HEK293 (cell line): ENCODE measurements at regions not wholly inside any gene's neighbourhood (a gene's known extent, or its start where the extent isn't known, plus 50 kb on each side); places are given as distances from the start of the nearest gene placed in this dataset.

Experiments used
- CTCF ChIA-PET: fragments of 350-600 bp; formaldehyde crosslinking; extraction: SDS; loops from one replicate; lab custom pipeline; 2021; ENCODE audit warnings: antibody characterized with exemption; lab: Yijun Ruan, JAX
- POLR2A ChIA-PET: fragments of 300-600 bp; formaldehyde crosslinking; extraction: SDS; loops from one replicate; lab custom pipeline; 2020; ENCODE audit warnings: antibody characterized with exemption, inconsistent platforms; lab: Yijun Ruan, JAX
- H3K27ac ChIP-seq: fragments of 200-500 bp; sonication (Bioruptor generic); 2 replicates; pipeline ENCODE4 v1.5.1; 2014; ENCODE audit warnings: low read depth, low read length, control low read depth, inconsistent platforms; ENCODE audit errors: extremely low read depth
- H3K36me3 ChIP-seq, 2 experiments: fragments of 200-500 bp in 1 of 2; sonication (Bioruptor generic) in 1 of 2; 1 replicate in 1 of 2; 2 replicates in 1 of 2; pipeline ENCODE4 v1.5.1; 2014 to 2017; ENCODE audit warnings: inconsistent platforms in 2 of 2, low read length in 2 of 2; ENCODE audit not compliant: control insufficient read depth in 2 of 2, insufficient read depth in 1 of 2
- H3K4me1 ChIP-seq: fragments of 200-500 bp; sonication (Bioruptor generic); 2 replicates; pipeline ENCODE4 v1.5.1; 2014; ENCODE audit warnings: mild to moderate bottlenecking, low read length, inconsistent platforms; ENCODE audit not compliant: control insufficient read depth, insufficient read depth
- H3K4me3 ChIP-seq: 2 replicates; pipeline ENCODE4 v1.5.1; 2011; ENCODE audit warnings: low read depth, mild to moderate bottlenecking, control low read depth, low read length, moderate library complexity
- H3K9me3 ChIP-seq: fragments of 200-500 bp; sonication (Bioruptor generic); 2 replicates; pipeline ENCODE4 v1.5.1; 2014; ENCODE audit warnings: low read depth, low read length, inconsistent platforms; ENCODE audit not compliant: control insufficient read depth, insufficient read depth
- CTCF ChIP-seq: fragments of 450-650 bp; formaldehyde crosslinking; IDR thresholded peaks from 2 replicates; pipeline ENCODE4 v1.5.1; 2016; ENCODE audit warnings: missing biosample characterization, missing genetic modification characterization
- HIC1 ChIP-seq: fragments of 450-650 bp; formaldehyde crosslinking; IDR thresholded peaks from 2 replicates; pipeline ENCODE4 v1.5.1; 2016; ENCODE audit warnings: missing biosample characterization, missing genetic modification characterization
- HOXC10 ChIP-seq: sonication (generic); formaldehyde crosslinking; IDR thresholded peaks from 2 replicates; pipeline ENCODE4 v1.8.1; 2023; ENCODE audit warnings: mild to moderate bottlenecking, missing genetic modification reagents
- KLF1 ChIP-seq: fragments of 450-650 bp; formaldehyde crosslinking; IDR thresholded peaks from 2 replicates; pipeline ENCODE4 v1.5.1; 2016; ENCODE audit warnings: missing biosample characterization, missing genetic modification characterization
- MEIS1 ChIP-seq: sonication (generic); formaldehyde crosslinking; IDR thresholded peaks from 2 replicates; pipeline ENCODE4 v1.8.1; 2022; ENCODE audit warnings: missing genetic modification reagents, mild to moderate bottlenecking, borderline replicate concordance
- PBX3 ChIP-seq: sonication (generic); formaldehyde crosslinking; IDR thresholded peaks from 2 replicates; pipeline ENCODE4 v1.8.1; 2022; ENCODE audit warnings: mild to moderate bottlenecking, moderate library complexity, missing genetic modification reagents
- REST ChIP-seq: fragments of 450-650 bp; formaldehyde crosslinking; IDR thresholded peaks from 2 replicates; pipeline ENCODE4 v1.5.1; 2016; ENCODE audit warnings: missing biosample characterization, missing genetic modification characterization
- ZBTB1 ChIP-seq: fragments of 450-650 bp; formaldehyde crosslinking; IDR thresholded peaks from 2 replicates; pipeline ENCODE4 v1.5.1; 2016; ENCODE audit warnings: missing biosample characterization, missing genetic modification characterization
- ZBTB7A ChIP-seq: fragments of 450-650 bp; formaldehyde crosslinking; IDR thresholded peaks from 2 replicates; pipeline ENCODE4 v1.5.1; 2016; ENCODE audit warnings: low read depth, missing biosample characterization, missing genetic modification characterization
- ZNF133 ChIP-seq: fragments of 450-650 bp; formaldehyde crosslinking; IDR thresholded peaks from 2 replicates; pipeline ENCODE4 v1.5.1; 2016; ENCODE audit warnings: missing biosample characterization, missing genetic modification characterization
- ZNF146 ChIP-seq: fragments of 450-650 bp; formaldehyde crosslinking; IDR thresholded peaks from 2 replicates; pipeline ENCODE4 v1.5.1; 2016; ENCODE audit warnings: missing biosample characterization, missing genetic modification characterization
- ZNF174 ChIP-seq: fragments of 450-650 bp; formaldehyde crosslinking; IDR thresholded peaks from 2 replicates; pipeline ENCODE4 v1.5.0; 2017; ENCODE audit warnings: missing biosample characterization, mild to moderate bottlenecking, missing genetic modification characterization
- ZNF37A ChIP-seq: fragments of 450-650 bp; IDR thresholded peaks from 2 replicates; pipeline ENCODE4 v1.5.1; 2018; ENCODE audit warnings: missing biosample characterization, missing genetic modification characterization
- ZNF561 ChIP-seq: fragments of 450-650 bp; IDR thresholded peaks from 2 replicates; pipeline ENCODE4 v1.5.1; 2018; ENCODE audit warnings: missing biosample characterization, missing genetic modification characterization, borderline replicate concordance
- ZNF645 ChIP-seq: fragments of 450-650 bp; formaldehyde crosslinking; IDR thresholded peaks from 2 replicates; pipeline ENCODE4; 2016; ENCODE audit warnings: missing biosample characterization, missing genetic modification characterization
- ZNF654 ChIP-seq: fragments of 450-650 bp; formaldehyde crosslinking; IDR thresholded peaks from 2 replicates; pipeline ENCODE4 v1.5.1; 2016; ENCODE audit warnings: low read depth, missing biosample characterization, missing genetic modification characterization
- ZNF658 ChIP-seq: fragments of 450-650 bp; formaldehyde crosslinking; IDR thresholded peaks from 2 replicates; pipeline ENCODE4; 2016; ENCODE audit warnings: missing biosample characterization, missing genetic modification characterization
- ZNF664 ChIP-seq: fragments of 450-650 bp; formaldehyde crosslinking; IDR thresholded peaks from 2 replicates; pipeline ENCODE4 v1.5.1; 2016; ENCODE audit warnings: missing biosample characterization, missing genetic modification characterization
- ZSCAN16 ChIP-seq: fragments of 450-650 bp; formaldehyde crosslinking; IDR thresholded peaks from 2 replicates; pipeline ENCODE4 v1.5.1; 2016; ENCODE audit warnings: missing biosample characterization, missing genetic modification characterization
- ZSCAN30 ChIP-seq: fragments of 450-650 bp; IDR thresholded peaks from 2 replicates; pipeline ENCODE4 v1.5.1; 2018; ENCODE audit warnings: missing biosample characterization, mild to moderate bottlenecking, missing genetic modification characterization, moderate library complexity

GRCh38 chr3:148372206-148372875, 325.4 kb upstream of the AGTR1 start:
- Histone ChIP-seq H3K4me3 (no peak overlapping the region), H3K36me3 (no peaks in the 10 kb centered on the region), H3K9me3 (no peaks in the 10 kb centered on the region), H3K27ac (no peak overlapping the region), H3K4me1 (no peaks in the 10 kb centered on the region)
- TF ChIP-seq ZNF561 = no peak
- no peak for TF ChIP-seq ZBTB1 (tag by site-specific recombination)
- no peak for TF ChIP-seq ZSCAN30
- TF ChIP-seq ZNF664 (tag by site-specific recombination) = no peak
- no peak for TF ChIP-seq ZNF146
- ChIA-PET POLR2A (no interaction called here), CTCF (no interaction called here)

- ChIA-PET POLR2A (no interaction called here), CTCF (no interaction called here)
- H3K4me1 ChIP-seq = no peaks in the 10 kb centered on the region
- no peak overlapping the region for H3K4me3 ChIP-seq
- TF ChIP-seq HIC1 (tag by site-specific recombination) (no peak), ZNF174 (tag by site-specific recombination) (no peak), ZBTB7A (tag by site-specific recombination) (no peak), MEIS1 (CRISPR knock-in tag) (no peak), REST (tag by site-specific recombination) (no peak), ZNF37A (tag by site-specific recombination) (no peak), HOXC10 (no peak), ZNF645 (tag by site-specific recombination) (no peak)
- no peaks in the 10 kb centered on the region for H3K36me3 ChIP-seq
- H3K9me3 ChIP-seq = no peaks in the 10 kb centered on the region
- H3K27ac ChIP-seq = no peak overlapping the region
These were observed 323.7 kb upstream of the AGTR1 start for GRCh38 chr3:148373961-148374360.

GRCh38 chr3:148379763-148380382, 317.8 kb upstream of the AGTR1 start:
- TF ChIP-seq KLF1 (no peak), ZSCAN16 (tag by site-specific recombination) (no peak), ZNF133 (tag by site-specific recombination) (no peak), ZNF658 (tag by site-specific recombination) (no peak), ZNF654 (tag by site-specific recombination) (peak; percentile 52), CTCF (peak; percentile 35; the same call in 1 of the 2 replicates), PBX3 (no peak)
- TF ChIP-seq, all 188 proteins: peak for 2
- no peaks in the 10 kb centered on the region for H3K36me3 ChIP-seq
- no peak overlapping the region for H3K27ac ChIP-seq
- ChIA-PET CTCF (interaction anchor here (0.7 to 2.1 kb wide), 10 partner anchors 11 to 563 kb away, joined by 3 to 13 read pairs (median 4); no protein-coding TSS in a partner anchor), POLR2A (no interaction called here)
- H3K4me3 ChIP-seq = no peak overlapping the region
- H3K9me3 ChIP-seq = no peaks in the 10 kb centered on the region
- H3K4me1 ChIP-seq = no peaks in the 10 kb centered on the region
